Peyer's patch (tissue), 4 donors: ENCODE measurements at regions not wholly inside any gene's neighbourhood (a gene's known extent, or its start where the extent isn't known, plus 50 kb on each side); places are given as distances from the start of the nearest gene placed in this dataset.

Experiments used
- POLR2A ChIP-seq, 2 donors: fragments of 450-650 bp; IDR thresholded peaks; one replicate each; pipeline ENCODE4 v1.5.1; 2017; ENCODE audit warnings: antibody characterized with exemption in 2 of 2, mild to moderate bottlenecking in 2 of 2, moderate library complexity in 2 of 2
- TF ChIP-seq, protein P1 (sequence below), 6 experiments: fragments of 450-650 bp in 4 of 6; fragments of 200-600 bp in 2 of 6; sonication (generic) in 1 of 6; IDR thresholded peaks; one replicate each; pipeline ENCODE4 v1.5.1; 2017 to 2019; ENCODE audit warnings: antibody characterized with exemption in 6 of 6, mild to moderate bottlenecking in 3 of 6, moderate library complexity in 1 of 6

DNA sequence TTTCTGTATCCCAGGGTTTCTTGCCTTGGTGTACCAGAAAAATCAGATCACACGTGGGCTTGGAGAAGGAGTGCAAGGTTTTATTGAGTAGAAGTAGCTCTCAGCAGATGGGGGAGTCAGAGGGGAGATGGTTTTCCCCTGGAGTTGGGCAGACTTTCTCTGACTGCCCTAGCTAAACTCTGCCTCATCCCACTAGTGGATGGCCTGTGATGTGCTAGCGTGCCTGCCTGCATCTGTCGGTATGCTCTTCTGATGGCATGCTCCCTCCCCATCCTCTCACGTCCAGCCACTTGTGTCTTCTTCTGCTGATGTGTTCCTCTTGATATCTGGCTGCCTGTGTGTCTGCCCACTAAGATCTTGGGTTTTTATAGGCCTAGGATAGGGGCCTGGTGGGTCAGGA lies 616.1 kb upstream of the RGMB start:
- TF ChIP-seq, protein P1, sequence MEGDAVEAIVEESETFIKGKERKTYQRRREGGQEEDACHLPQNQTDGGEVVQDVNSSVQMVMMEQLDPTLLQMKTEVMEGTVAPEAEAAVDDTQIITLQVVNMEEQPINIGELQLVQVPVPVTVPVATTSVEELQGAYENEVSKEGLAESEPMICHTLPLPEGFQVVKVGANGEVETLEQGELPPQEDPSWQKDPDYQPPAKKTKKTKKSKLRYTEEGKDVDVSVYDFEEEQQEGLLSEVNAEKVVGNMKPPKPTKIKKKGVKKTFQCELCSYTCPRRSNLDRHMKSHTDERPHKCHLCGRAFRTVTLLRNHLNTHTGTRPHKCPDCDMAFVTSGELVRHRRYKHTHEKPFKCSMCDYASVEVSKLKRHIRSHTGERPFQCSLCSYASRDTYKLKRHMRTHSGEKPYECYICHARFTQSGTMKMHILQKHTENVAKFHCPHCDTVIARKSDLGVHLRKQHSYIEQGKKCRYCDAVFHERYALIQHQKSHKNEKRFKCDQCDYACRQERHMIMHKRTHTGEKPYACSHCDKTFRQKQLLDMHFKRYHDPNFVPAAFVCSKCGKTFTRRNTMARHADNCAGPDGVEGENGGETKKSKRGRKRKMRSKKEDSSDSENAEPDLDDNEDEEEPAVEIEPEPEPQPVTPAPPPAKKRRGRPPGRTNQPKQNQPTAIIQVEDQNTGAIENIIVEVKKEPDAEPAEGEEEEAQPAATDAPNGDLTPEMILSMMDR (IDR thresholded peaks at IDR 0.05) = no peak
- TF ChIP-seq POLR2A (IDR thresholded peaks at IDR 0.05) = no peak
